Heart left ventricle (tissue), 16 donors: ENCODE measurements at regions not wholly inside any gene's neighbourhood (a gene's known extent, or its start where the extent isn't known, plus 50 kb on each side); places are given as distances from the start of the nearest gene placed in this dataset.

Experiments used
- ATAC-seq, 4 donors: fragments of 200-7000 bp; cut with Tn5 transposase; one replicate each; pipeline ENCODE4 v1.9.1; 2020 to 2022; ENCODE audit warnings: moderate library complexity in 4 of 4, mild to moderate bottlenecking in 3 of 4, moderate number of reproducible peaks in 1 of 4
- DNase-seq, 5 donors: peaks; one replicate each; pipeline ENCODE4 v3.0.0-alpha.2; 2020
- H3K27ac ChIP-seq, 12 donors: fragments of 200-600 bp; sonication (generic) in 4 of 12; one replicate each; pipeline versions ENCODE4 v1.5.0 to v1.8.0; 2016 to 2022; ENCODE audit warnings: mild to moderate bottlenecking in 2 of 12
- H3K27me3 ChIP-seq, 9 donors: fragments of 200-600 bp; sonication (generic) in 2 of 9; one replicate each; pipeline versions ENCODE4 v1.5.1 to v1.8.0; 2016 to 2022; ENCODE audit warnings: mild to moderate bottlenecking in 3 of 9
- H3K36me3 ChIP-seq, 9 donors: fragments of 200-600 bp; sonication (generic) in 2 of 9; one replicate each; pipeline versions ENCODE4 v1.5.0 to v1.8.0; 2018 to 2022; ENCODE audit warnings: mild to moderate bottlenecking in 2 of 9
- H3K4me1 ChIP-seq, 12 donors: fragments of 200-600 bp; sonication (generic) in 4 of 12; one replicate each; pipeline versions ENCODE4 v1.5.0 to v1.8.0; 2016 to 2022; ENCODE audit warnings: mild to moderate bottlenecking in 3 of 12
- H3K4me3 ChIP-seq, 12 donors: fragments of 200-600 bp; sonication (generic) in 4 of 12; one replicate each; pipeline versions ENCODE4 v1.5.0 to v1.8.0; 2017 to 2022; ENCODE audit warnings: mild to moderate bottlenecking in 9 of 12, moderate library complexity in 4 of 12
- H3K9me3 ChIP-seq, 12 donors: fragments of 200-600 bp; sonication (generic) in 4 of 12; one replicate each; pipeline versions ENCODE4 v1.5.0 to v1.8.0; 2016 to 2022; ENCODE audit warnings: mild to moderate bottlenecking in 1 of 12
- CTCF ChIP-seq, 12 donors: fragments of 200-600 bp; sonication (generic) in 4 of 12; IDR thresholded peaks; one replicate each; pipeline versions ENCODE4 v1.5.0 to v1.8.0; 2018 to 2022; ENCODE audit warnings: antibody characterized with exemption in 12 of 12, mild to moderate bottlenecking in 5 of 12
- POLR2A ChIP-seq, 2 donors: fragments of 450-650 bp; IDR thresholded peaks; one replicate each; pipeline ENCODE4 v1.6.1; 2017; ENCODE audit warnings: antibody characterized with exemption in 2 of 2, mild to moderate bottlenecking in 2 of 2, moderate library complexity in 2 of 2
- WGBS, 4 donors: extraction: QIAGEN DNeasy Blood & Tissue Kit in 2 of 4; methylation state at CpG; one replicate each; pipeline versions ENCODE4 v1.1.5 to v1.1.7; 2013 to 2018; 5-methylcytosine and 5-hydroxymethylcytosine counted together
- intact Hi-C, 10 donors: fragments of 100-400 bp; cut with DNase I; formaldehyde crosslinking; loops; one replicate each; pipeline versions ENCODE4 v1.11.1 to v1.14.2; 2022
- donor health status: ischemic (EF 13 %, LVEDD 7.1; RV severe dilation, severe dysfunction).
- donor health status: healthy with polysubstance abuse.
- donor health status: DM: no; HTN: yes; CAD: no.
- donor health status: DM: no; HTN: no; CAD: no.
- donor health status: ischemic (EF 25% LVEDD 6.9; RV normal size, moderate dysfunction).
- donor health status: ischemic (EF 25% LVEDD 5.7; RV mildly dilated, moderate dysfunction).
- donor health status: healthy.
- donor health status: DM: yes; HTN: yes; CAD: no.
- donor health status: ischemic (EF 35%, LVEDD 5.7; RV mildly dilated, moderate dysfunction).
- donor health status: nonischemic (EF 11% LVEDD 7.7; RV severe dilation, severe dysfunction).
- donor health status: DM: yes; HTN: yes; CAD: no.
- donor health status: PGD.
- donor health status: ischemic (EF 29% LVEDD 5.4; RV normal size, mild dysfunction).
- donor health status: nonischemic (EF 23%, LVEDD 6.1; RV moderate dilation, normal function).

DNA sequence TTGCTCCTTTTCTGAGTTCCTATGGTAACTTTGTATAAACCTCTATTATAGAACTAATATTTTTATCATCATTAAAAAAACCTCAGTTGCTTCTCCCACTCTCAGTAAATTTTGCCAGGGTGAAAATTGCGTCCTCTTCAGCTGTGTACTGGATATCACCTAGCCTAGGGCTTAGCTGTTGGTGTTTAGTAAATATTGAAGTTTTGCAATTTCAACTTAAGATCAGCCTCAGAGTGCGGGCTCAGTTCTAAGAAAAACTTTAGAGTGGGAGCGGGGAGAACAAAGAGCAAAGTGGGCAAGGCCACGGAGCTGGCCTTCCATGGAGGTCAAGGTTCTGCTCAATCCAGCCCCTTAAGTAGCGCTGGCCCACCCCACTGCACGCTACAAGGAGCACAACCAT is 488.3 kb upstream of the SPRED2 start:
- DNase-seq (no peak), ATAC-seq (no peak)
- peaks cover 0 to 15% (median 0%) of the 10 kb centered on the region in 12 donors for H3K4me1 ChIP-seq
- intact Hi-C loops: no loop called here
- H3K36me3 ChIP-seq: no peaks in the 10 kb centered on the region
- WGBS, 4 donors: 87 to 92% (median 90%) methylated on average over 6 of the region's 6 CpGs
- no peak overlapping the region for H3K27ac ChIP-seq
- no peak overlapping the region for H3K4me3 ChIP-seq
- TF ChIP-seq POLR2A (IDR thresholded peaks at IDR 0.05) (no peak), CTCF (IDR thresholded peaks at IDR 0.05) (no peak)
- no peaks in the 10 kb centered on the region for H3K9me3 ChIP-seq
- H3K27me3 ChIP-seq: no peaks in the 10 kb centered on the region

- 59 to 70% (median 66%) methylated on average over 7 of the region's 7 CpGs for WGBS, 4 donors
- no peak for DNase-seq
- no peak for TF ChIP-seq POLR2A (IDR thresholded peaks at IDR 0.05)
- no peak for TF ChIP-seq CTCF (IDR thresholded peaks at IDR 0.05)
- no peak for ATAC-seq
- peaks cover 0 to 15% (median 0%) of the 10 kb centered on the region in 12 donors for H3K4me1 ChIP-seq
- no peaks in the 10 kb centered on the region for H3K9me3 ChIP-seq
- intact Hi-C loops: no loop called here
- H3K27ac ChIP-seq: no peak overlapping the region
- no peaks in the 10 kb centered on the region for H3K36me3 ChIP-seq
- no peaks in the 10 kb centered on the region for H3K27me3 ChIP-seq
- no peak overlapping the region for H3K4me3 ChIP-seq
Measured at GRCh38 chr2:65919550-65920188, 487.3 kb upstream of the SPRED2 start.

GRCh38 chr2:65918760-65919187 is 486.4 kb upstream of the SPRED2 start:
- Histone ChIP-seq H3K4me1 (peaks cover 0 to 15% (median 0%) of the 10 kb centered on the region in 12 donors), H3K27me3 (no peaks in the 10 kb centered on the region), H3K9me3 (no peaks in the 10 kb centered on the region), H3K36me3 (no peaks in the 10 kb centered on the region), H3K27ac (peak overlapping the region in 1 of 12 donors; percentile 38), H3K4me3 (no peak overlapping the region)
- ATAC-seq (no peak), DNase-seq (no peak)
- WGBS, 4 donors: 62 to 72% (median 68%) methylated on average over 3 of the region's 3 CpGs
- intact Hi-C loops: no loop called here
- TF ChIP-seq CTCF (IDR thresholded peaks at IDR 0.05) (no peak), POLR2A (IDR thresholded peaks at IDR 0.05) (no peak)

- H3K4me3 ChIP-seq: no peak overlapping the region
- ATAC-seq (no peak), DNase-seq (no peak)
- H3K9me3 ChIP-seq: no peaks in the 10 kb centered on the region
- H3K27ac ChIP-seq: peak overlapping the region in 1 of 12 donors; percentile 38
- TF ChIP-seq POLR2A (IDR thresholded peaks at IDR 0.05): no peak
- TF ChIP-seq CTCF (IDR thresholded peaks at IDR 0.05): no peak
- 71 to 77% (median 74%) methylated on average over 2 of the region's 2 CpGs for WGBS, 4 donors
- intact Hi-C loops: no loop called here
- no peaks in the 10 kb centered on the region for H3K36me3 ChIP-seq
- H3K4me1 ChIP-seq: peaks cover 0 to 9% (median 0%) of the 10 kb centered on the region in 12 donors
- no peaks in the 10 kb centered on the region for H3K27me3 ChIP-seq
Measured at GRCh38 chr2:65917986-65918385, 485.6 kb upstream of the SPRED2 start.
